Activated B cell treated with CpG ODN at 0.5 μM for 24 hours (primary cell): ENCODE measurements at regions not wholly inside any gene's neighbourhood (a gene's known extent, or its start where the extent isn't known, plus 50 kb on each side); places are given as distances from the start of the nearest gene placed in this dataset.

Experiments
- ATAC-seq: fragments of 200-7000 bp; cut with Tn5 transposase; one replicate; pipeline ENCODE4 v1.10.0; 2021; ENCODE audit warnings: low read depth, mild to moderate bottlenecking, moderate library complexity
- CTCF ChIA-PET: fragments of 350-600 bp; sonication (Branson Sonifier 250); formaldehyde crosslinking; loops from one replicate; lab custom pipeline; 2021; ENCODE audit warnings: antibody characterized with exemption; lab: Charles Lee
- POLR2A ChIA-PET: fragments of 350-600 bp; sonication (Branson Sonifier 250); formaldehyde crosslinking; loops from one replicate; lab custom pipeline; 2021; ENCODE audit warnings: antibody characterized with exemption; lab: Charles Lee
- DNase-seq: peaks from one replicate; pipeline ENCODE4 v3.0.0; 2022
- H3K27ac Mint-ChIP-seq: one replicate; pipeline ENCODE4 v1.8.0; 2020; ENCODE audit warnings: mixed read lengths
- H3K27me3 Mint-ChIP-seq: one replicate; pipeline ENCODE4 v1.8.0; 2021; ENCODE audit warnings: mixed read lengths
- H3K36me3 Mint-ChIP-seq: one replicate; pipeline ENCODE4 v1.8.0; 2021; ENCODE audit warnings: low read depth, mixed read lengths
- H3K4me1 Mint-ChIP-seq: one replicate; pipeline ENCODE4 v1.8.0; 2021; ENCODE audit warnings: mixed read lengths
- H3K4me3 Mint-ChIP-seq: one replicate; pipeline ENCODE4 v1.8.0; 2020; ENCODE audit warnings: mild to moderate bottlenecking, mixed read lengths
- H3K9me3 Mint-ChIP-seq: one replicate; pipeline ENCODE4 v1.8.0; 2020; ENCODE audit warnings: mixed read lengths
- intact Hi-C: fragments of 100-400 bp; cut with micrococcal nuclease; formaldehyde crosslinking; loops from one replicate; pipeline ENCODE4 v1.15.1; 2024
- TF ChIP-seq, protein P1 (sequence below): fragments of 200-600 bp; IDR thresholded peaks from one replicate; pipeline ENCODE4 v1.8.0; 2022; ENCODE audit warnings: antibody characterized with exemption, mild to moderate bottlenecking

DNA sequence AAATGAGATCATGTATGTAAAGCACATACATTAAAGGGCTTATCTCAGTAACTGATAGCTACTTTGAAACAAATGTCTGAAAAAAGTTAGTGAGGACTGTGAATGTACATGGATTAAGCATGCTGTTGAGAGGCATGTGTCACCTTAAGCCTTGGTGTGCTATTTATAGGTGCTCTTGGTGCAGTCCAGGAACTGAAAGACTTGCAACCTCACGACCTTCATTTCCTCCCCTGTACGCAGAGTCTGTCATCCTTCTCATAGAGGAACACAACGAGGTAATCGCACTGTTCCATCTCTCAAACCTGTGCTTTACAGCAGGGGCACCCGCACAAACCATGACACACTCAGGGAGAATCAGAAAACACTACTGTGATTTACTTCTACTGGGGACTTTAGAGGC is 65.6 kb downstream of the UFM1 start:
- ATAC-seq: no peak
- no peak overlapping the region for H3K4me3 Mint-ChIP-seq
- peaks cover 3% of the 10 kb centered on the region for H3K27me3 Mint-ChIP-seq
- intact Hi-C loops: loop anchor here (10.0 kb wide), 1 partner anchor 330 kb away; no protein-coding TSS in a partner anchor
- DNase-seq: no peak
- TF ChIP-seq, protein P1, sequence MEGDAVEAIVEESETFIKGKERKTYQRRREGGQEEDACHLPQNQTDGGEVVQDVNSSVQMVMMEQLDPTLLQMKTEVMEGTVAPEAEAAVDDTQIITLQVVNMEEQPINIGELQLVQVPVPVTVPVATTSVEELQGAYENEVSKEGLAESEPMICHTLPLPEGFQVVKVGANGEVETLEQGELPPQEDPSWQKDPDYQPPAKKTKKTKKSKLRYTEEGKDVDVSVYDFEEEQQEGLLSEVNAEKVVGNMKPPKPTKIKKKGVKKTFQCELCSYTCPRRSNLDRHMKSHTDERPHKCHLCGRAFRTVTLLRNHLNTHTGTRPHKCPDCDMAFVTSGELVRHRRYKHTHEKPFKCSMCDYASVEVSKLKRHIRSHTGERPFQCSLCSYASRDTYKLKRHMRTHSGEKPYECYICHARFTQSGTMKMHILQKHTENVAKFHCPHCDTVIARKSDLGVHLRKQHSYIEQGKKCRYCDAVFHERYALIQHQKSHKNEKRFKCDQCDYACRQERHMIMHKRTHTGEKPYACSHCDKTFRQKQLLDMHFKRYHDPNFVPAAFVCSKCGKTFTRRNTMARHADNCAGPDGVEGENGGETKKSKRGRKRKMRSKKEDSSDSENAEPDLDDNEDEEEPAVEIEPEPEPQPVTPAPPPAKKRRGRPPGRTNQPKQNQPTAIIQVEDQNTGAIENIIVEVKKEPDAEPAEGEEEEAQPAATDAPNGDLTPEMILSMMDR: no peak
- ChIA-PET POLR2A (no interaction called here), CTCF (no interaction called here)
- H3K4me1 Mint-ChIP-seq: peaks cover 6% of the 10 kb centered on the region
- no peaks in the 10 kb centered on the region for H3K9me3 Mint-ChIP-seq
- no peaks in the 10 kb centered on the region for H3K36me3 Mint-ChIP-seq
- H3K27ac Mint-ChIP-seq: no peak overlapping the region

DNA sequence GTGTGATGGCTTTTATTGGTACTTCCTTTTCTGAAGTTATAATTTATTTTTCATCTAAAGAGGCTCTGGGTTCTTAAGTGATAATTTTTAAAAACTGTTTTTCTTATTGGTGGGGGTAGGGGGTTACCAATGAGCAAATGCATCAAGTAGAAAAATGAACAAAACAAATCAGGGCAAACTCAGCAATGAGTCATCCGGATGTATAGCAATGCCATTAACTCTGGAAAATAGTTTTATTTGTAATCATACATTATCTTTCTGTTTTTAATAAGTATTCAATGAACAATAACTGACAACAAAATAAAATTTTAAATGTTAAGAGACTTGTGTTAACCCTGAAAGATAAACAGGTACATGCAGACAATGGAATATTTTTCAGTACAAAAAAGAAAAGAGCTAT is 67.6 kb downstream of the UFM1 start:
- CTCF ChIA-PET: no interaction called here
- ATAC-seq (no peak), DNase-seq (no peak)
- H3K27ac Mint-ChIP-seq: no peak overlapping the region
- intact Hi-C loops: loop anchor here (10.0 kb wide), 1 partner anchor 332 kb away; no protein-coding TSS in a partner anchor
- no peaks in the 10 kb centered on the region for H3K27me3 Mint-ChIP-seq
- POLR2A ChIA-PET: no interaction called here
- no peaks in the 10 kb centered on the region for H3K36me3 Mint-ChIP-seq
- peaks cover 6% of the 10 kb centered on the region for H3K4me1 Mint-ChIP-seq
- H3K4me3 Mint-ChIP-seq: no peak overlapping the region
- H3K9me3 Mint-ChIP-seq: no peaks in the 10 kb centered on the region
- TF ChIP-seq, protein P1: no peak

DNA sequence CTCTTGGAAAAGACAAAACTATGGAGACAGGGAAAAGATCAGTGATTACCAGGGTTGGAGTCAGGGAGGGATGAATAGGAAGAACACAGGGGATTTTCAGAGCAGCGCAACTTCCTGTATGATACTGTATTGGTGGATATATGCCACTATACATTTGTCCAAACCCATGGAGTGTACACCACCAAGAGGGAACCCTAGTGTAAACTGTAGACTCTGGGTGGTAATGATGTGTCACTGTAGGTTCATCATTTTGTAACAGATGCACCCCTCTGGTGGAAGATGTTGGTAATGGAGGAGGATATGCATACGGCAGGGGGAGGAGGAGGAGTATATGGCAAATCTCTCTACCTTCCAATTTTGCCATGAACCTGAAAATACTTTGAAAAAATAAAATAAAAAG is 68.1 kb downstream of the UFM1 start:
- no peaks in the 10 kb centered on the region for H3K36me3 Mint-ChIP-seq
- no peak overlapping the region for H3K27ac Mint-ChIP-seq
- no peaks in the 10 kb centered on the region for H3K27me3 Mint-ChIP-seq
- intact Hi-C loops: loop anchor here (10.0 kb wide), 1 partner anchor 333 kb away; no protein-coding TSS in a partner anchor
- no peaks in the 10 kb centered on the region for H3K9me3 Mint-ChIP-seq
- ChIA-PET POLR2A (no interaction called here), CTCF (no interaction called here)
- TF ChIP-seq, protein P1: no peak
- DNase-seq (no peak), ATAC-seq (no peak)
- peaks cover 6% of the 10 kb centered on the region for H3K4me1 Mint-ChIP-seq
- H3K4me3 Mint-ChIP-seq: no peak overlapping the region

DNA sequence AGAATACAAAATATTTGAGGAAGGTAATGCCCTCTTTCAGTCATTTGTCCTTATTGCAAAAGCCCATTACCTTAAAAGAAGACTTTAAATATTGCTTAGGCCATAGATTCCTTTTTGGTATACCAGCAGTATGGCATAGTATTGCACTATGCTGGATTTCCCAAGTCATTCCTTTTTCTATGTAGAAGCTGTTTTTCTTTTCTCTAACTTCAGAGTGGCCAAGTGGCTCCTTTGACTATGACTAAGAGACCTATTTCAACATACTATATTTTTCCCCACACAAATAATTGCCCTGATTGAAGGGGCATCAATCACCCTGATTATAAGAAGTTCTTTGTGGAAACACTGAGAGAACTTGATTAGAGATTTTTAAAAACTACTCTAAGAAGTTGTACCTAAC is 68.6 kb downstream of the UFM1 start:
- ChIA-PET POLR2A (no interaction called here), CTCF (no interaction called here)
- no peak overlapping the region for H3K27ac Mint-ChIP-seq
- TF ChIP-seq, protein P1: no peak
- H3K27me3 Mint-ChIP-seq: no peaks in the 10 kb centered on the region
- ATAC-seq: no peak
- intact Hi-C loops: loop anchor here (10.0 kb wide), 1 partner anchor 333 kb away; no protein-coding TSS in a partner anchor
- peaks cover 6% of the 10 kb centered on the region for H3K4me1 Mint-ChIP-seq
- no peak overlapping the region for H3K4me3 Mint-ChIP-seq
- H3K36me3 Mint-ChIP-seq: no peaks in the 10 kb centered on the region
- H3K9me3 Mint-ChIP-seq: no peaks in the 10 kb centered on the region
- DNase-seq: no peak

DNA sequence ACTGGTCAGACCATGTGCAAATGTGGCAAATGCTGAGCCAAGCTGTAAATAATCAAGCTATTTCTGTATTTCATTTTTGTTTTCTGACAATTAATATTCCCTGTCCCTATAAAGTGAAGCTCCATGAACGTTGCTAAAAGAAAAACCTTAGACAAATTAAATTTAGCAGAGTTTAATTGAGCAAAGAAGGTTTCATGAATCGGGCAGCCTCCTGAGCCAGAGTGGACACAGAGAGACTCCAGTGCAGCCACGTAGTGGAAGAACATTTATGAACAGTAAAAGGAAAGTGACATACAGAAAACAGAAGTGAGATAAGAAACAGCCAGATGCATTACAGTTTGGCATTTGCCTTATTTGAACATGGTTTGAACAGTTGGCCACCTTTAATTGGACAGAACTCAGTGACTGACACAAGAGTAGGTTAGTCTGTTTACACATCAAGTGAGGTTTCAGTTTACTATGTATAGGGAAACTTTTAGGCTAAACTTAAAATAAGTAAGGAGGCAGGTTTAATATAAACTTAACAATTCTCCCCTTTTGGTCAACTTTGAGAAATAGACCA is 69.7 kb downstream of the UFM1 start:
- no peak for ATAC-seq
- intact Hi-C loops: loop anchor here (10.0 kb wide), 1 partner anchor 335 kb away; no protein-coding TSS in a partner anchor

More for the DNA sequence above, 69.7 kb downstream of the UFM1 start:
- H3K36me3 Mint-ChIP-seq: no peaks in the 10 kb centered on the region
- H3K4me3 Mint-ChIP-seq: no peak overlapping the region
- ChIA-PET CTCF (no interaction called here), POLR2A (no interaction called here)
- TF ChIP-seq, protein P1: no peak
- H3K4me1 Mint-ChIP-seq: peaks cover 6% of the 10 kb centered on the region
- no peaks in the 10 kb centered on the region for H3K27me3 Mint-ChIP-seq
- no peaks in the 10 kb centered on the region for H3K9me3 Mint-ChIP-seq
- DNase-seq: no peak
- no peak overlapping the region for H3K27ac Mint-ChIP-seq
